ENCODE measurements at regions not wholly inside any gene's neighbourhood (a gene's known extent, or its start where the extent isn't known, plus 50 kb on each side); places are given as distances from the start of the nearest gene placed in this dataset.

GRCh38 chr17:77728474-77728795 is 230.1 kb upstream of the TNRC6C start:
- TF ChIP-seq CTCF (IDR thresholded peaks at IDR 0.05) (no peak), POLR2A (IDR thresholded peaks at IDR 0.05) (no peak)
